CD1c-positive myeloid dendritic cell (primary cell): ENCODE measurements at regions not wholly inside any gene's neighbourhood (a gene's known extent, or its start where the extent isn't known, plus 50 kb on each side); places are given as distances from the start of the nearest gene placed in this dataset.
"Not testable (repeated sequence)": the region's sequence is repeated elsewhere in the genome, so short reads cannot be mapped to it uniquely, and the experiment has no call there.

ENCODE experiments used
- DNase-seq: peaks from one replicate; pipeline ENCODE4 v3.0.0-alpha.2; 2016; ENCODE audit errors: extremely low spot score

GRCh38 chr14:88983755-88984154, 159.3 kb downstream of the TTC8 start:
- DNase-seq: no peak

DNA sequence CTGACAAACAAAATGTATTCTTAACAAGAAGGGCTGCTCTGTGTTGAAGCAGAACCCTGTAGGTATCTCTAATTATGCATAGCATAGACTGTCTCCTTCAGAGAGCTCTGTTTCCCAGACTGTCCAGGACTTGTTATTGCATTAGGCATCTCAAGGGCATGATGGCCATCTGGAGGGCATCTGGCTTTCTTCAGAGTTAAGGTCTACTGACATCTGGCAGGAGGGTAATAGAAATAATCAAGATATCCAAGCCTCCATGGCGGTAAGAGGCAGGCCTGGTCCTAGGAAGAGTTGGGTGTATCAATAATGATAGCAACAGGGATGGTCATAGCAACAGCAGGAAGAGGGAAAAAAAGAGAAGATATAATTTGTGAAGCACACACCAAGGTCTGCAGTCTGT, 161.2 kb downstream of the TTC8 start:
- no peak for DNase-seq

GRCh38 chr14:88986146-88986841, 161.8 kb downstream of the TTC8 start:
- no peak for DNase-seq

GRCh38 chr14:88986908-88987307, 162.5 kb downstream of the TTC8 start:
- not testable (repeated sequence) for DNase-seq

DNA sequence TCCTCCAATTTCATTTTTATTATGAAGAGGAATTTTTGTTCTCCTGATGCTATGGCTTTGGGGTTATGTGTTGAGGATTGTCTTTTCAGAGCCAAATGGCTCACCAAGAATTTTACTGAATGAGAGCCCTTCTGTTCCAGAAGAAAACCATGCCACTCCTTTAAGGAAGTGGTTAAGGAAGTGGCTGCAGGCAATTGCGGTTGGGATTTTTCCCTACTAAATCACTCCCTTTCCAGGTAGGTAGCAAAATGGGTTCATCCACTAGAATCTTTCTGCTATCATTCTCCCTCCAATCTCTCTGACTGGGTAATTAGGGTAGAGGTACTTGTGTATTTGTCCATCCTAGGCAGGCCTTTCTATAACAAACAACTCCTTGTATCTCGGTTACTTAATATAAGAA, 163.1 kb downstream of the TTC8 start:
- no peak for DNase-seq

- no peak for DNase-seq
Observed at GRCh38 chr14:88989911-88990310, 165.5 kb downstream of the TTC8 start.

- DNase-seq: no peak
Observed at GRCh38 chr14:88990856-88991255, 166.4 kb downstream of the TTC8 start.

DNA sequence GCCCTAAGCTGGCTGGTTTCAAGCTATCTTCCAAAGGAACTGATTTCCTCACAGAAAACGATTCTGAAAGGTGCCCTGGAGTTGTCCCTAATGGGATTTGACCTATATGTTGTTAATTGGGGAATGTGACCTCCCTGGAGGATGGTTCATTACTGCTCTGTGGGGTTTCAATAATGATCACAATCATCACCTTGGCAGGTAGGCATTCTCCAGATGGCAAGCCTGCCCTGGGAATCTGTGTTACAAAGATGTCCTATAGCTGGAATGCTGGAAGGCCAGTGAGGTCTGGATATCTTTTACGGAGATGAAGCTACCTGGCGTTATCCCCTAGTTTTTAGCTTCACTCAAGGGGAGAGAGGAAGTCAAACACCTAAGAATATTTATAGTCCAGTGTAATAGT, 167.6 kb downstream of the TTC8 start:
- no peak for DNase-seq

GRCh38 chr14:88993946-88994345, 169.5 kb downstream of the TTC8 start:
- DNase-seq: no peak

DNA sequence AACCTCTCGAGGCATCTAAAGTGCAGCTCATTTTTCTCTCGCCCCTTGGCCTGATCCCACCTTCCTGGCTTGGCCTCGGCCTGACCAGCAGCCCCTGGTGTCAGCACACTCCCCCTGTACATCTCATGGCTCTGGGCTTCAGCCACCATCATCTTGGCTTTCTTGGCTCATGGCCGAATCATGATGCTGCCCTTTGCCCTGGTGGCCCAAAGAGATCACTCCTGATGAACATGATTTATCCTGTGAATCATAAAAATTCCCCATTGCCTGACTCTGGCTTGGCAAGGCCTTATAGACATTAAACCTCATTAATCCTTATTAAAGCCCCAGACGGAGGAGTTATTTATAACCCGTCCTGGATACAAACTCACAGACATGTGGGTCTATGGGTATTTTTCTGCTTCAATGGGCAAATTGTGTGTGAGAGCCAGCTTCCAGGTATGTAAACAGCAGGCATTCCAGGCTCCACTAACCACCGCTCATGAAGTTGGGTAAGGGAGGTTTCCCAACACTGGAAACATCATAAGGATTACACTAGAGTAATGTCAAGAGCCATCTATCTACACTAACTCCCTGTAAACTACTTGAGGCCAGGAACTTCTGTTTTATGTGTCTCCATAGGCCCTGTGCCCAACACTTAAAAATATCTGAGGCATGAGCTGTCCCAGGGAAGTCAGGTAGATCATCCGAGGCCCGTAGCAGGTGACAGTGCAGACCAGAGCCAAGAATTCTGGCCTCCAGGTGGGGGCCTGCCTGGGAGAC, 171.2 kb downstream of the TTC8 start:
- DNase-seq: no peak

GRCh38 chr14:88998027-88998426, 173.6 kb downstream of the TTC8 start:
- DNase-seq: no peak

- DNase-seq: no peak
Observed at GRCh38 chr14:88999137-88999536, 174.7 kb downstream of the TTC8 start.

GRCh38 chr14:89000007-89000942, 175.8 kb downstream of the TTC8 start:
- peak; percentile 92 for DNase-seq

- DNase-seq: peak; percentile 89
Observed at GRCh38 chr14:89004166-89004565, 179.7 kb downstream of the TTC8 start.

GRCh38 chr14:89007906-89008305, 183.5 kb downstream of the TTC8 start:
- DNase-seq: no peak

DNA sequence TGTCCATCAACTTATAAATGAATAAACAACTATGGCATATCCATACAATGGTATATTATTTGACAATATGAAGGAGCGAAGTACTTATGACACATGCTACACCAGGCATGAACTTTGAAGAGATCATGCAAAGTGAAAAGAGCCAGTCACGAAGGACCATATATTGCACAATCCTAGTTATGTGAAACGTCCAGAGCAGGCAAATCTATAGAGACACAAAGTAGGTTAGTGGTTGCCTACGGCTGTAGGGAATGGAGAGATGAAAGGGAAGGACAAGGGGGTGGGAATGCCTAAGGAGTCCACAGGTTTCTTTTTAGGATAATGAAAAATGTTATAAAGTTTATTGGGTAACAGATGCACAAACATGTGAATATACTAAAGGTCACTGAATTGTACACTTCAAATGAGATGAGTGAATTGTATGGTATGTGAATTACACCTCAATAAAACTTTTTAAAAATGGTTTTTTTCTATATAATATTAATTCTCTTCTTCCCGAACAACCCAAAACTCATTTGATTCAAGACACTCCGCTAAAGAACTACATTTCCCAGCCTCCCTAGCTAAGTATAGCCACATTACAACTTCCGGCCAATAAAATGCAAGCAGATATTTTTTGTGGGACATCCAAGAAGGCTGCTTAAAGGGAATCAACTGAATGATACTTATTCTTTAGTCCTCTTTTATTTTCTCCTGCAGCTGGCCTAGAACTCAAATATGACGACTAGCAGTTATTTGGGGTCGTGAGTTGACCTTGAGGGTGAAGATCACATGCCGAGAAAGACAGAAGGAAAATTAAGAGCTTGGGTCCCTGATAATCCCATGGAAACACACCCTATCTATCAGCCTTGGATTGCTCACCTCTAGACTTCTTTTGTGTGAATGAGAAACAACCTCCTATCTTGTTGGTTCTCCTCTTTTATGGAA, 187.2 kb downstream of the TTC8 start:
- DNase-seq: no peak

DNA sequence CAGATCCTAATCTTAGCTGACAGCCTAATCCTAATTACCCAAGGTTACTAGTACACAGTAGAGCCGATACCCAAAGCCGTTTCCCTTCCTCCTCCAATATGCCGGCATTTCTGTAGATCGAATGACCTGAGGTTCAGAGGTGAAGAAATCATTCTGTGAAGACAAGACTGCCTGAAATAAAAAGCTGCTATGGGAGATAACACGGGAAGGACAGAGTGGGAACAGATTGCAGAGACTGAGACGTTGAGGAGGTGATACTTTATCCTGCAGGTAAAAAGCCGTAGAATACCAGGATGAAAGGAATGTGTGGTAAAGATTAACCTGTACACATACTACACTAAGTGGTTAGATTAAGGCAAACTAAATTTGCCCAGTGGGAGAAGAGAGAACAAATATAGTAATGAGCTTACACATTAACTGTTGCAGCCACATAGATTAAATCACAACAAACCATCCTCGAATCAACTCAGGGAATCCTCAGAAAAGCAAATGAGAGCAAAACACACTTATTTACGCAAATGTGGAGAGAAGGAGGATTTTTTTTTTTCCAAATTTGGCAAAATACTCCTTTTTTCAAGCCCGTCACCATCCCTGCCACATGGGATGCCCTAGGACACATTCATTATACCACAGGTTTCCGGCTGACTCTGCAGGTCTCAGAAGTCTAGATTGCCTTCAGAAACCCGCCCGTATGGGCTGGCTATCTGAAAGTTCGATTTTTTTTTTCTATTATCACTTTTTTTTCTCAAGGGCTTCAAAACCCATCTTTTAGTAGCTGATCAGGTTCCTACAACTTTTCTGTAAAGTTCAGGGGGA, 188.0 kb downstream of the TTC8 start:
- DNase-seq: no peak

DNA sequence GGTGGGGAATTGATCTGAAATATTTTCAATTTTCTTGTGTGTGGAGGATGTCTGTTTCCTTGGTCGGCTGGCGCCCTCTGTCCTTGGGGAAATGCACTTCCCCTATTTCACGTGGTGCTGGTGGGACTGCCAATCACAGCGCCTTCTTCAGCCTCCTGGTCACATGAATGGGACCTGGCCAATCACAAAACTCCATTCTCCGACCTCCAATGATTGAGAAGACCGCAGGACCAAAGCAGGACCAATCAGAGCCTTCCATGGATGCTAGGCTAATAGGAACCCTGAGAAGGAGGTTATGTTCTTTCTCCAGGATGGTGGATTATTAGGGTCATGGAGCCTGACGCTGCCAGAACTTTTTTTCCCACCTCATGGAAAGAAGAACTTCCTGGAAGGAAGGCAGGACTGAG, 188.7 kb downstream of the TTC8 start:
- DNase-seq: peak; percentile 21

GRCh38 chr14:89013698-89014568, 189.5 kb downstream of the TTC8 start:
- no peak for DNase-seq

DNA sequence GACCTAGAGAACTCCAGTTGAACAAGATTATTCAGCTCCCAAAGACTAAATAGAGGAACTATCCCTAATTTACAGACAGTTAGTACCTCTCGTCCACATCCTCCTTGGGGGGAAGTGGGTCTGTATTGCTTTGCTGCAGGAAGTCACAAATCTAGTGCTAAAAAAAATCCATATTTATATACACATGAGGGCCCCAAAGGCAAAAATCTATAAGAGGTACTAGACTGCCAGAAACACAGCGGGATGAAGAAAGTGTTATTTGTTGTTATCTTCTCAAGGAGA, 190.1 kb downstream of the TTC8 start:
- DNase-seq: peak; percentile 50
